Activated B cell treated with CpG ODN at 0.5 μM for 24 hours (primary cell): ENCODE measurements at regions not wholly inside any gene's neighbourhood (a gene's known extent, or its start where the extent isn't known, plus 50 kb on each side); places are given as distances from the start of the nearest gene placed in this dataset.

Source experiments
- ATAC-seq: fragments of 200-7000 bp; cut with Tn5 transposase; one replicate; pipeline ENCODE4 v1.10.0; 2021; ENCODE audit warnings: low read depth, mild to moderate bottlenecking, moderate library complexity
- CTCF ChIA-PET: fragments of 350-600 bp; sonication (Branson Sonifier 250); formaldehyde crosslinking; loops from one replicate; lab custom pipeline; 2021; ENCODE audit warnings: antibody characterized with exemption; lab: Charles Lee
- POLR2A ChIA-PET: fragments of 350-600 bp; sonication (Branson Sonifier 250); formaldehyde crosslinking; loops from one replicate; lab custom pipeline; 2021; ENCODE audit warnings: antibody characterized with exemption; lab: Charles Lee
- DNase-seq: peaks from one replicate; pipeline ENCODE4 v3.0.0; 2022
- H3K27ac Mint-ChIP-seq: one replicate; pipeline ENCODE4 v1.8.0; 2020; ENCODE audit warnings: mixed read lengths
- H3K27me3 Mint-ChIP-seq: one replicate; pipeline ENCODE4 v1.8.0; 2021; ENCODE audit warnings: mixed read lengths
- H3K36me3 Mint-ChIP-seq: one replicate; pipeline ENCODE4 v1.8.0; 2021; ENCODE audit warnings: low read depth, mixed read lengths
- H3K4me1 Mint-ChIP-seq: one replicate; pipeline ENCODE4 v1.8.0; 2021; ENCODE audit warnings: mixed read lengths
- H3K4me3 Mint-ChIP-seq: one replicate; pipeline ENCODE4 v1.8.0; 2020; ENCODE audit warnings: mild to moderate bottlenecking, mixed read lengths
- H3K9me3 Mint-ChIP-seq: one replicate; pipeline ENCODE4 v1.8.0; 2020; ENCODE audit warnings: mixed read lengths
- CTCF ChIP-seq: fragments of 200-600 bp; IDR thresholded peaks from one replicate; pipeline ENCODE4 v1.8.0; 2022; ENCODE audit warnings: antibody characterized with exemption, mild to moderate bottlenecking
- intact Hi-C: fragments of 100-400 bp; cut with micrococcal nuclease; formaldehyde crosslinking; loops from one replicate; pipeline ENCODE4 v1.15.1; 2024

DNA sequence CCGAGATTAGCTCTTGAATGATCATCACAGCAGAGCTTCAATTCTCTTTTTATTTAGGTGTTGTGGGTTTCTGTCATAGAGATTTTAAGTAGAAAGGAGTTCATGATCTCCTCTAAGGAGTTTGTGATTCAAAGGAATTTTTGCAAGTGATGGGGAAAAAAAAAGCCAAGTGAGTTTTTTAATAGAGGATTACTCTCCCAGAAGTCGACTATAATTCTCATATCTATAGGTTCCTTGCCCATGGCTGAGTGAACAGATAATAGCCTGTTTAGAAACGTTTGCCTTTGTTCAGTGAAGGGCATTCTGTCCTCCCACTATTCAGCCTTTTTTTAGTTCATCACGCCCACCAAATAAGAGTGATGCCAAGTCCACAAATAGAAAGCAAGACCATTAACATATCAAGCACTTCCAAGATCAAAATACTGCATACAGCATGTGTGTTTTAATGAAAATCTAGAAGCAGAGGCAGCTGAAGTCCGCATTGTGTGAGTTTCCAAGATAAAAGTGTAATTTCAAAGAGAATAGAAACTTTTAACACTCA lies 398.4 kb upstream of the CNTN3 start:
- Mint-ChIP-seq H3K27ac (no peak overlapping the region), H3K36me3 (no peaks in the 10 kb centered on the region), H3K4me3 (no peak overlapping the region), H3K27me3 (no peaks in the 10 kb centered on the region), H3K9me3 (peaks cover 5% of the 10 kb centered on the region), H3K4me1 (no peaks in the 10 kb centered on the region)
- CTCF ChIA-PET, result no interaction called here
- TF ChIP-seq CTCF, result no peak
- DNase-seq (no peak), ATAC-seq (no peak)
- intact Hi-C loops, result no loop called here
- POLR2A ChIA-PET, result no interaction called here

- ChIA-PET POLR2A (no interaction called here), CTCF (no interaction called here)
- Mint-ChIP-seq H3K36me3 (no peaks in the 10 kb centered on the region), H3K4me1 (no peaks in the 10 kb centered on the region), H3K27ac (no peak overlapping the region), H3K4me3 (no peak overlapping the region), H3K9me3 (peaks cover 5% of the 10 kb centered on the region), H3K27me3 (no peaks in the 10 kb centered on the region)
- no peak for ATAC-seq
- intact Hi-C loops, result no loop called here
- no peak for TF ChIP-seq CTCF
- no peak for DNase-seq
Measured at GRCh38 chr3:75014008-75014407, 399.5 kb upstream of the CNTN3 start.

DNA sequence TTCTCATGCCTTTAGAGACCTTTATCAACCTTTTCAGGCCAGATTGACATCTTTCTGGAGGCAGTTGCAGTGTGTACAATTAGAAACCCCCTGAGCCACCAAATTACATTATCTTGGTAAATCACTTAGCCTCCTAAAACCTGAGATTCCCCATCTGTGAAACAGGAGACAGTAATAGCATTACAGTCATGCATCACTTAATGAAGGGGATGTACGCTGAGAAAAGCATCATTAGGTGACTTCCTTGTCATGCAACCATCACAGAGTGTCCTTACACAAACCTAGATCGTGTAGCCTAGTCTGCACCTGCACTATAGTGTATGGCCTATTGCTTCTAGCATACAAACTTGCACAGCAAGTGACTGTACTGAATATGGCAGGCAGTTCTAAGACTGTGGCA lies 400.8 kb upstream of the CNTN3 start:
- H3K27ac Mint-ChIP-seq, result no peak overlapping the region
- DNase-seq, result no peak
- TF ChIP-seq CTCF, result no peak

GRCh38 chr3:75035146-75035545 lies 420.7 kb upstream of the CNTN3 start:
- CTCF ChIA-PET, result no interaction called here
- Mint-ChIP-seq H3K27ac (no peak overlapping the region), H3K4me1 (no peaks in the 10 kb centered on the region), H3K36me3 (no peaks in the 10 kb centered on the region), H3K9me3 (peaks cover 11% of the 10 kb centered on the region), H3K4me3 (no peak overlapping the region), H3K27me3 (no peaks in the 10 kb centered on the region)
- no peak for TF ChIP-seq CTCF
- POLR2A ChIA-PET, result no interaction called here
- no peak for DNase-seq
- ATAC-seq, result no peak
- intact Hi-C loops, result no loop called here

More for the DNA sequence above, 400.8 kb upstream of the CNTN3 start:
- no peaks in the 10 kb centered on the region for H3K27me3 Mint-ChIP-seq
- no peaks in the 10 kb centered on the region for H3K36me3 Mint-ChIP-seq
- no peak for ATAC-seq
- H3K4me1 Mint-ChIP-seq, result no peaks in the 10 kb centered on the region
- intact Hi-C loops, result no loop called here
- ChIA-PET POLR2A (no interaction called here), CTCF (no interaction called here)
- H3K4me3 Mint-ChIP-seq, result no peak overlapping the region
- peaks cover 5% of the 10 kb centered on the region for H3K9me3 Mint-ChIP-seq

DNA sequence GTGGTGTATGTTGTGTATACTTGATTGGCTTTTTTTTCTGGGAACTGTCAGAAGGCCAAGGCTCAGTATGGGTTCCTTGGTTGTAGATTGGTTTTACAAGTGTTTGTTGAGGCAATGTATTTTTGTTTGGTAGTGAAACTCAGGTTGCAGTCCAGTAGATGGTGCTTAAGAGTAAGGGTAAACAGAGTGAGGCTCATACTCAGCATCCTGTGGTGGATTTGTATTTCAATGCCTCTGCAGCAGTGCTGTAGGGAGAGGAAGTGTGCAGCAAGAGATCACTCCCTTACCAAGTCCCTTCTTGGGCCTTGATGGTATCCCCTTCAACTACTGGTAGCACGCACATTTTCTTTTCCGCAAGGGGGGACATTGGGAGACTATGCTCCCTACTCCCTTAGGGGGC lies 428.5 kb upstream of the CNTN3 start:
- POLR2A ChIA-PET, result no interaction called here
- no peaks in the 10 kb centered on the region for H3K36me3 Mint-ChIP-seq
- H3K4me1 Mint-ChIP-seq, result no peaks in the 10 kb centered on the region
- TF ChIP-seq CTCF, result no peak
- peaks cover 24% of the 10 kb centered on the region for H3K9me3 Mint-ChIP-seq
- CTCF ChIA-PET, result no interaction called here
- H3K27me3 Mint-ChIP-seq, result no peaks in the 10 kb centered on the region
- intact Hi-C loops, result no loop called here
- no peak overlapping the region for H3K27ac Mint-ChIP-seq
- no peak for ATAC-seq
- no peak overlapping the region for H3K4me3 Mint-ChIP-seq
- DNase-seq, result no peak
